HEK293T (cell line): ENCODE measurements at regions not wholly inside any gene's neighbourhood (a gene's known extent, or its start where the extent isn't known, plus 50 kb on each side); places are given as distances from the start of the nearest gene placed in this dataset.
A peak's percentile ranks its signal among the peaks of the same experiment; 100 is the strongest.

Experiments used
- CTCF ChIA-PET: fragments of 350-600 bp; formaldehyde crosslinking; extraction: SDS; loops from one replicate; lab custom pipeline; 2021; ENCODE audit warnings: antibody characterized with exemption, inconsistent platforms; lab: Yijun Ruan, JAX
- POLR2A ChIA-PET: fragments of 350-600 bp; formaldehyde crosslinking; extraction: SDS; loops from one replicate; lab custom pipeline; 2020; ENCODE audit warnings: antibody characterized with exemption, inconsistent platforms; lab: Yijun Ruan, JAX
- DNase-seq: peaks from one replicate; pipeline ENCODE4 v3.0.0; 2012; ENCODE audit warnings: mixed read lengths; ENCODE audit errors: extremely low spot score
- ARNT ChIP-seq: fragments of 450-650 bp; IDR thresholded peaks from 2 replicates; pipeline ENCODE4 v1.6.1; 2017; ENCODE audit warnings: mild to moderate bottlenecking
- BHLHE40 ChIP-seq: fragments of 450-650 bp; IDR thresholded peaks from 2 replicates; pipeline ENCODE4 v1.6.1; 2016; ENCODE audit warnings: mild to moderate bottlenecking, moderate library complexity, borderline replicate concordance
- CTBP1 ChIP-seq: fragments of 450-650 bp; IDR thresholded peaks from 2 replicates; pipeline ENCODE4 v1.6.1; 2016; ENCODE audit warnings: borderline replicate concordance
- ELF4 ChIP-seq: fragments of 450-650 bp; IDR thresholded peaks from 2 replicates; pipeline ENCODE4 v1.6.1; 2017; ENCODE audit warnings: antibody characterized with exemption
- FOXA1 ChIP-seq: fragments of 450-650 bp; IDR thresholded peaks from 2 replicates; pipeline ENCODE4 v1.6.1; 2016; ENCODE audit warnings: mild to moderate bottlenecking
- FOXK2 ChIP-seq: fragments of 450-650 bp; IDR thresholded peaks from 2 replicates; pipeline ENCODE4 v1.6.1; 2016; ENCODE audit warnings: mild to moderate bottlenecking
- FOXM1 ChIP-seq: fragments of 450-650 bp; IDR thresholded peaks from 2 replicates; pipeline ENCODE4 v1.6.1; 2017; ENCODE audit warnings: mild to moderate bottlenecking, borderline replicate concordance
- HDGF ChIP-seq: fragments of 450-650 bp; IDR thresholded peaks from 2 replicates; pipeline ENCODE4 v1.6.1; 2017; ENCODE audit warnings: antibody characterized with exemption, borderline replicate concordance
- L3MBTL2 ChIP-seq: fragments of 450-650 bp; conservative IDR thresholded peaks from 2 replicates; pipeline ENCODE4 v1.6.1; 2016; ENCODE audit warnings: mild to moderate bottlenecking
- LEF1 ChIP-seq: fragments of 450-650 bp; IDR thresholded peaks from 2 replicates; pipeline ENCODE4 v1.6.1; 2017; ENCODE audit warnings: mild to moderate bottlenecking, borderline replicate concordance
- NFRKB ChIP-seq: fragments of 450-650 bp; IDR thresholded peaks from 2 replicates; pipeline ENCODE4 v1.6.1; 2016; ENCODE audit warnings: mild to moderate bottlenecking, moderate library complexity
- SP1 ChIP-seq: fragments of 450-650 bp; IDR thresholded peaks from 2 replicates; pipeline ENCODE4 v1.6.1; 2017
- SUZ12 ChIP-seq: fragments of 450-650 bp; IDR thresholded peaks from 2 replicates; pipeline ENCODE4 v1.6.1; 2016; ENCODE audit warnings: mild to moderate bottlenecking
- TARDBP ChIP-seq: fragments of 450-650 bp; IDR thresholded peaks from 2 replicates; pipeline ENCODE4 v1.6.1; 2016
- ZNF384 ChIP-seq: fragments of 450-650 bp; IDR thresholded peaks from 2 replicates; pipeline ENCODE4 v1.6.1; 2016
- TF ChIP-seq, protein P1 (sequence below): fragments of 450-650 bp; IDR thresholded peaks from 2 replicates; pipeline ENCODE4 v1.6.1; 2016

DNA sequence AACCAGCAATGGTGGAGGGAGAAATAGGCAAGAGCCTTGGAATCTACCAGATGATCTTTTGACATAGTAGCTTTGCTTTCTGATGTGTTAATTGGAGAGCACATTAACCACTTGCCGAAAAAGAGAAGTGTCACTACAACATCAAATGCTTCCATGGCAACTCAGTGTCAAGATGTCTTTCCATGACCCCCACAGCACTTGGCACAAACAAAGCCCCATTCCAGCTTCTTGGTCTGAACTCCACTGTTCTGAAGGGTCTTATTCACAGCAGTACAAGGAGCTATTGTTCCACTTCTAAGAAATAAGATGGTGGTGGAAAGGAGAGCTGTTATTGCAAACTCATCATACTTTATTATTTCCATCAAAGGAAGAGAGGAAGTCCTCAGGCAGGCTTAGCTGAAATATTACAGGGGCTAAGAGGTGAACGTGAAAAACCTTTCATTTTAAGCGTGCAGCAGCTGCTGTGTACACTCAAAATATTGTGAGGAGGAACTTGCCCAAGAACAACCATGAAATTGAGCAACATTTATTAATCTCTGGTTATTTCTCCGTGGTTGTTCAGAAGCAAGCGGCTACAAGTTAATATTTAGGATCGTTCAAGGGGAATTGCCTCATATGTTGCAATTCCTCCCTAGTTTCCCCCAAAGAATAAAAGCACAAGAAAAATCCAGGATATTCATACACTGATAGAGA is 354.8 kb upstream of the CELF2 start:
- ChIA-PET CTCF (interaction anchor here (0.6 kb wide), 1 partner anchor 1194 kb away, joined by 5 read pairs; no protein-coding TSS in a partner anchor), POLR2A (no interaction called here)
- no peak for TF ChIP-seq SUZ12
- no peak for TF ChIP-seq FOXM1
- TF ChIP-seq FOXA1 = no peak
- DNase-seq = no peak

GRCh38 chr10:10663622-10664021 is 354.1 kb upstream of the CELF2 start:
- TF ChIP-seq ARNT (no peak), BHLHE40 (no peak), TARDBP (no peak), NFRKB (no peak), L3MBTL2 (no peak), FOXM1 (no peak), ELF4 (no peak), ZNF384 (no peak), SUZ12 (no peak), SP1 (no peak), CTBP1 (no peak), FOXK2 (no peak), FOXA1 (no peak), LEF1 (no peak)
- TF ChIP-seq, protein P1, sequence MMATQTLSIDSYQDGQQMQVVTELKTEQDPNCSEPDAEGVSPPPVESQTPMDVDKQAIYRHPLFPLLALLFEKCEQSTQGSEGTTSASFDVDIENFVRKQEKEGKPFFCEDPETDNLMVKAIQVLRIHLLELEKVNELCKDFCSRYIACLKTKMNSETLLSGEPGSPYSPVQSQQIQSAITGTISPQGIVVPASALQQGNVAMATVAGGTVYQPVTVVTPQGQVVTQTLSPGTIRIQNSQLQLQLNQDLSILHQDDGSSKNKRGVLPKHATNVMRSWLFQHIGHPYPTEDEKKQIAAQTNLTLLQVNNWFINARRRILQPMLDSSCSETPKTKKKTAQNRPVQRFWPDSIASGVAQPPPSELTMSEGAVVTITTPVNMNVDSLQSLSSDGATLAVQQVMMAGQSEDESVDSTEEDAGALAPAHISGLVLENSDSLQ = no peak
- CTCF ChIA-PET = no interaction called here
- DNase-seq = no peak
- POLR2A ChIA-PET = no interaction called here

- no peak for DNase-seq
- no peak for TF ChIP-seq NFRKB
- TF ChIP-seq BHLHE40 = no peak
- no peak for TF ChIP-seq FOXM1
- no peak for TF ChIP-seq ARNT
- TF ChIP-seq HDGF = no peak
- no peak for TF ChIP-seq ZNF384
- ChIA-PET CTCF (no interaction called here), POLR2A (no interaction called here)
Measured at GRCh38 chr10:10665750-10666149, 351.9 kb upstream of the CELF2 start.

- ChIA-PET CTCF (no interaction called here), POLR2A (no interaction called here)
- TF ChIP-seq SP1 = no peak
- no peak for TF ChIP-seq ARNT
- TF ChIP-seq ELF4 = no peak
- TF ChIP-seq FOXK2 = no peak
- TF ChIP-seq CTBP1 = no peak
- no peak for TF ChIP-seq ZNF384
- no peak for TF ChIP-seq TARDBP
- TF ChIP-seq, protein P1 = no peak
- no peak for TF ChIP-seq BHLHE40
- TF ChIP-seq FOXM1 = no peak
- TF ChIP-seq FOXA1 = no peak
- TF ChIP-seq LEF1 = no peak
- TF ChIP-seq HDGF = no peak
- TF ChIP-seq NFRKB = no peak
- no peak for TF ChIP-seq SUZ12
- no peak for TF ChIP-seq L3MBTL2
- no peak for DNase-seq
Measured at GRCh38 chr10:10667466-10667865, 350.2 kb upstream of the CELF2 start.

DNA sequence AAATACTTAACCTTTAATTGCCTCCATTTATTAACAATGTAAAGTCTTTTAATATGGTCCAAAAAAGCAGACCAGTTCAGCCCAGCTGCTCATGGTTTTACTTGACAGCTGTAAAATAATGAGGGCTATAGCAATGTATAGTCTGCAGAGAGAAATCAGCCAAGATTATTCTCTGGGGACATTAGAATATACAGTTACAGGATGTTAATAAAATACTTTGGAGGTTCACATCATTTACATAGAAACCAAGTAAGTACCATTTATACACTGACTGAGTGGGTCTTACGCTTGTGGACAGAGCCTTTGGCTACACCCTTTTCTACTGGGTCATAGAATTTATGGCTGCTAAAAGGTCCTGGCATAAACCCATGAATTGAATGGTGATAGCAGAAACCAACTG is 340.7 kb upstream of the CELF2 start:
- CTCF ChIA-PET = interaction anchor here (0.7 to 1.1 kb wide), 2 partner anchors 12 to 335 kb away, joined by 3 read pairs; no protein-coding TSS in a partner anchor
- POLR2A ChIA-PET = no interaction called here
- TF ChIP-seq TARDBP = no peak
- TF ChIP-seq HDGF = no peak
- no peak for TF ChIP-seq CTBP1
- no peak for TF ChIP-seq FOXM1
- TF ChIP-seq, protein P1 = no peak
- TF ChIP-seq SUZ12 = no peak
- TF ChIP-seq ELF4 = no peak
- no peak for TF ChIP-seq LEF1
- TF ChIP-seq BHLHE40 = no peak
- no peak for TF ChIP-seq NFRKB
- TF ChIP-seq ARNT = no peak
- no peak for DNase-seq

DNA sequence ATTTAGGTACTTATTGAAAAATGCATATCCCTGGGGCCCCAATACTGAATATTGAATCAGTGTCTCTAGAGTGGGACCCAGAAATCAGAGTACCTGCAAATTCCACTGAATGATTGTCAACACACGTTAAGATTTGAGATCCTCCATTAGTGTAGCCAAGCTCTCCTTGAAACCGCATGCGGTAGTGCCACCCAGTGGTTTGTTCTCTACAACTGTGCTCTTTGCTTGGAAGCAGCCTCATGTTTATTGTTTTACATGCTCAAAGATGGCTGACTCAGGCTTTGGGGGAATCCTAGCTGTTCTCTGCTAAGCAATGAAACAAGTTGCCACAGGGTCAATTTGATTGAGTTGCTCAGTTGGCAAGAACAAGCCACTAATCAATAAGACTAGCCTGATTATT is 340.2 kb upstream of the CELF2 start:
- POLR2A ChIA-PET = no interaction called here
- TF ChIP-seq LEF1 (no peak), SUZ12 (no peak), HDGF (no peak), ELF4 (no peak), SP1 (no peak), TARDBP (no peak), ARNT (no peak), L3MBTL2 (no peak), FOXA1 (no peak), BHLHE40 (no peak), NFRKB (no peak), CTBP1 (no peak), FOXK2 (no peak), ZNF384 (no peak), FOXM1 (no peak)
- TF ChIP-seq, protein P1 = no peak
- CTCF ChIA-PET = interaction anchor here (0.7 to 1.1 kb wide), 2 partner anchors 13 to 335 kb away, joined by 3 read pairs; no protein-coding TSS in a partner anchor
- peak; percentile 40 for DNase-seq
